GM12875 (cell line): ENCODE measurements at regions not wholly inside any gene's neighbourhood (a gene's known extent, or its start where the extent isn't known, plus 50 kb on each side); places are given as distances from the start of the nearest gene placed in this dataset.
"Not testable (repeated sequence)": the region's sequence is repeated elsewhere in the genome, so short reads cannot be mapped to it uniquely, and the experiment has no call there.

Experiments
- H3K4me3 ChIP-seq: one replicate; pipeline ENCODE4 v1.5.1; 2011; ENCODE audit warnings: low read depth, low read length, control low read depth
- CTCF ChIP-seq: IDR thresholded peaks from 2 replicates; pipeline ENCODE4 v1.5.1; 2011; ENCODE audit warnings: low read depth, mild to moderate bottlenecking, control low read depth, inconsistent platforms, low read length, moderate library complexity, borderline replicate concordance; ENCODE audit not compliant: insufficient read depth

GRCh38 chr4:85126991-85127591 is 160.6 kb upstream of the WDFY3 start:
- H3K4me3 ChIP-seq: no peak overlapping the region
- TF ChIP-seq CTCF: no peak

- no peak overlapping the region for H3K4me3 ChIP-seq
- TF ChIP-seq CTCF: peak; percentile 62
Observed at GRCh38 chr4:85127653-85128052, 161.2 kb upstream of the WDFY3 start.

DNA sequence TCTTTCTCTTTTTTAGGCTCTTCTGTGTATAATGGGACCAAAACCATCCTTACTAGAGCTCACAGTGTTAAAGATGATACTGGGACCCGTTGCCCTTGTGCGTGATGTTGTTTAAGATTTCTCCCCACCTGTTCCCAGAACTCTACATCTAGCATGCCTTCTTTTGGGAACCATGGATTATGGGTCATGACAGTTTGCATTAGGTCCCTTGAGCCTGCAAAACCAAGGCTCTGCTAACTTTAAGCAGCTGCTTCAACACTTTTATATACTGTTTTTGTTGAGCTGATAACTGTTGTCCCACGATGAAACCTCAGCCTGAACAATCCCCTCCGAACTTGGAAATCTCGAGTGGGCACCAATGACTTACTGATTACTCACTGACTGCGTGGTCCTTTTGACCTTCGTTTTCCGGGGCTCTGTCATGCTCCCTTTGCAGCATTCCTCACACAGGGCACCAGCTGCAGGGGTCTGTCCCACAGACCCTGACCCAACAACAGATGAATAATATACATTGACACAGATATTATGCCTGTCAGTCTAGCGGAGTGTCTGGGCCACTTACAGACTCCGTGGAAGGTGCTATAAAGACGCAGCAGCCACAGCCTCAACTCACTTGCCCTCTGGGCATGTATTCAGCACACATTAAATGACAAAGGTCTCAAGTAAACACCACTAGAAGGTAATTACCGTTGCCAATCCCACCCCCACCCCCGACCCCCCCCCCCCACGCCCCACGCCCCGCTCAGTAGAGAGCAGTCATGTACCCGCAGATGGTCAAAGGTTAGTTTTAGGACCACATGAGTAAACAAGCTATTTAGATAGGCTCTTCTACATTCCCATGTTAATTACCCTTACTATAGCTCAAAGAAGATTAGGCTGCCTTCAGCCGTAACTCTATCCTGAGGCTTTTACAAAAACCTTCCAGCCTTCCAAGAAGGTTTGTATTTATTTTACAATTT is 162.0 kb upstream of the WDFY3 start:
- no peak overlapping the region for H3K4me3 ChIP-seq
- TF ChIP-seq CTCF: no peak

GRCh38 chr4:85129354-85130125 is 163.1 kb upstream of the WDFY3 start:
- H3K4me3 ChIP-seq: not testable (repeated sequence)

- TF ChIP-seq CTCF: no peak
- H3K4me3 ChIP-seq: no peak overlapping the region
Observed at GRCh38 chr4:85132117-85132516, 165.6 kb upstream of the WDFY3 start.

GRCh38 chr4:85132570-85132969 is 166.1 kb upstream of the WDFY3 start:
- H3K4me3 ChIP-seq: no peak overlapping the region
- TF ChIP-seq CTCF: no peak

GRCh38 chr4:85139749-85140148 is 173.3 kb upstream of the WDFY3 start:
- not testable (repeated sequence) for H3K4me3 ChIP-seq
